ENCODE measurements at regions not wholly inside any gene's neighbourhood (a gene's known extent, or its start where the extent isn't known, plus 50 kb on each side); places are given as distances from the start of the nearest gene placed in this dataset.

GRCh38 chr3:167166594-167167253 is 213.4 kb downstream of the ZBBX start:
- H3K4me1 Mint-ChIP-seq (ENCODE audit: low read depth) = no peaks in the 10 kb centered on the region
- H3K27me3 Mint-ChIP-seq (ENCODE audit: insufficient read depth) = no peaks in the 10 kb centered on the region
- H3K27ac Mint-ChIP-seq = no peak overlapping the region
- peaks cover 47% of the 10 kb centered on the region for H3K9me3 Mint-ChIP-seq
- no peaks in the 10 kb centered on the region for H3K36me3 Mint-ChIP-seq (ENCODE audit: low read depth)
- no peak for DNase-seq
- H3K4me3 Mint-ChIP-seq = no peak overlapping the region
- TF ChIP-seq CTCF (IDR thresholded peaks at IDR 0.05) = no peak

- H3K4me3 Mint-ChIP-seq = no peak overlapping the region
- TF ChIP-seq CTCF (IDR thresholded peaks at IDR 0.05) = no peak
- H3K27ac Mint-ChIP-seq = no peak overlapping the region
- H3K36me3 Mint-ChIP-seq (ENCODE audit: low read depth) = no peaks in the 10 kb centered on the region
- H3K27me3 Mint-ChIP-seq (ENCODE audit: insufficient read depth) = no peaks in the 10 kb centered on the region
- H3K9me3 Mint-ChIP-seq = peaks cover 44% of the 10 kb centered on the region
- no peak for DNase-seq
- no peaks in the 10 kb centered on the region for H3K4me1 Mint-ChIP-seq (ENCODE audit: low read depth)
Measured at GRCh38 chr3:167166012-167166411, 214.1 kb downstream of the ZBBX start.

GRCh38 chr3:167163580-167163979 is 216.5 kb downstream of the ZBBX start:
- Mint-ChIP-seq H3K9me3 (peaks cover 34% of the 10 kb centered on the region), H3K27ac (no peak overlapping the region), H3K36me3 (ENCODE audit: low read depth) (no peaks in the 10 kb centered on the region), H3K4me1 (ENCODE audit: low read depth) (no peaks in the 10 kb centered on the region), H3K4me3 (no peak overlapping the region), H3K27me3 (ENCODE audit: insufficient read depth) (no peaks in the 10 kb centered on the region)
- TF ChIP-seq CTCF (IDR thresholded peaks at IDR 0.05) = no peak
- no peak for DNase-seq

- Mint-ChIP-seq H3K9me3 (peaks cover 37% of the 10 kb centered on the region), H3K27me3 (ENCODE audit: insufficient read depth) (no peaks in the 10 kb centered on the region), H3K4me3 (no peak overlapping the region), H3K4me1 (ENCODE audit: low read depth) (no peaks in the 10 kb centered on the region), H3K27ac (no peak overlapping the region), H3K36me3 (ENCODE audit: low read depth) (no peaks in the 10 kb centered on the region)
- no peak for TF ChIP-seq CTCF (IDR thresholded peaks at IDR 0.05)
- DNase-seq = no peak
Measured at GRCh38 chr3:167162083-167162482, 218.0 kb downstream of the ZBBX start.

- no peak for DNase-seq
- no peak overlapping the region for H3K27ac Mint-ChIP-seq
- H3K4me1 Mint-ChIP-seq (ENCODE audit: low read depth) = no peaks in the 10 kb centered on the region
- H3K9me3 Mint-ChIP-seq = peaks cover 40% of the 10 kb centered on the region
- H3K27me3 Mint-ChIP-seq (ENCODE audit: insufficient read depth) = no peaks in the 10 kb centered on the region
- H3K4me3 Mint-ChIP-seq = no peak overlapping the region
- H3K36me3 Mint-ChIP-seq (ENCODE audit: low read depth) = no peaks in the 10 kb centered on the region
- no peak for TF ChIP-seq CTCF (IDR thresholded peaks at IDR 0.05)
Measured at GRCh38 chr3:167160781-167161180, 219.3 kb downstream of the ZBBX start.

GRCh38 chr3:167151636-167152035 is 228.5 kb downstream of the ZBBX start:
- Mint-ChIP-seq H3K9me3 (peaks cover 43% of the 10 kb centered on the region), H3K36me3 (ENCODE audit: low read depth) (no peaks in the 10 kb centered on the region), H3K4me1 (ENCODE audit: low read depth) (no peaks in the 10 kb centered on the region), H3K4me3 (no peak overlapping the region), H3K27ac (no peak overlapping the region), H3K27me3 (ENCODE audit: insufficient read depth) (no peaks in the 10 kb centered on the region)
- no peak for TF ChIP-seq CTCF (IDR thresholded peaks at IDR 0.05)
- no peak for DNase-seq

All from HFFc6 (cell line).